ENCODE measurements at regions not wholly inside any gene's neighbourhood (a gene's known extent, or its start where the extent isn't known, plus 50 kb on each side); places are given as distances from the start of the nearest gene placed in this dataset.

GRCh38 chr9:93801120-93801519 lies 154.0 kb downstream of the BARX1 start:
- no peak for TF ChIP-seq CTCF (IDR thresholded peaks at IDR 0.05; ENCODE audit: borderline replicate concordance, extremely low read depth, low read length, poor library complexity, severe bottlenecking)
- TF ChIP-seq EZH2 (IDR thresholded peaks at IDR 0.05; ENCODE audit: borderline replicate concordance, low read depth, low read length, severe bottlenecking), result no peak

Measured in DND-41 (cell line).